ENCODE measurements at regions not wholly inside any gene's neighbourhood (a gene's known extent, or its start where the extent isn't known, plus 50 kb on each side); places are given as distances from the start of the nearest gene placed in this dataset.

GRCh38 chr1:82836213-82836972 is 1035.7 kb downstream of the ADGRL2 start:
- no peak overlapping the region for H3K9ac ChIP-seq (ENCODE audit: low read depth, low read length)
- H3K36me3 ChIP-seq (ENCODE audit: insufficient read depth, low read depth, low read length) = no peaks in the 10 kb centered on the region
- no peaks in the 10 kb centered on the region for H3K27me3 ChIP-seq (ENCODE audit: insufficient read depth, low read length)
- H3K9me3 ChIP-seq (ENCODE audit: insufficient read depth, low read depth, low read length) = no peaks in the 10 kb centered on the region
- peaks cover 11% of the 10 kb centered on the region; the same call in 1 of the 2 replicates for H3K4me1 ChIP-seq (ENCODE audit: insufficient read depth, low read length)
- no peak overlapping the region for H3K27ac ChIP-seq (ENCODE audit: low read length)
- H3K4me3 ChIP-seq (ENCODE audit: low read length) = no peak overlapping the region

DNA sequence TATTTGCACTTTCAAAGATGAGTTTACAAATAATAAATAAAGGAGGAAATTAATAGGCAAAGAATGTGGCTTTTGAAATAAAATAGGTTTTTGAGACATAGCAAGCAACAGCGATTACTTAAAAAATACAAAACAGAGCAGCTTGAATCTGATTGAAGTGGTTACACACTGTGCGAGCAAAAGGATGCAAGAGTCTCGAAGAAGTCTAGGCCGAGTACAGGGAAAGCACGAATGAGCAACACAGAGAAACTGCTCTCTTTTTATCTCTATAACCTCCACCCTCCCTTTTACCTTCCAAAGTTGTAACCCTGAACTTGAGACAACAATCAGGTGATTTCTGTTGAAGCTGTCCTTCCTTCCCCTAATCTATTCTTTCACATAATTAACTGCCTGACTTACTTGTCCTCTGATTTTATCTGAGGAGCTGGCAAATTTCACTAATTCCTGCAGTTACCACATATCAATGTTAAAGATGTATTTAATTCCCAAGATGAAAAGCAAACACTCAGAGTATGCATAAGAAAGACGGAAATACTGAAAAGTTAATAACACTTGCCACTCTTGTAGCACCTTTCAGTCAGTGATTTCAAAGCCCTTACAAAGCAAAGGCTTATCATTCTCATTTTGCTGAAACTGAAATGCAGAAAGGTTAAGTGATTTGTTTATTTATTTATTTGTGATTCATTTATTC is 1030.1 kb downstream of the ADGRL2 start:
- no peaks in the 10 kb centered on the region for H3K36me3 ChIP-seq (ENCODE audit: insufficient read depth, low read depth, low read length)
- no peaks in the 10 kb centered on the region; the same call in 1 of the 2 replicates for H3K4me1 ChIP-seq (ENCODE audit: insufficient read depth, low read length)
- no peak overlapping the region for H3K27ac ChIP-seq (ENCODE audit: low read length)
- no peak overlapping the region for H3K9ac ChIP-seq (ENCODE audit: low read depth, low read length)
- no peaks in the 10 kb centered on the region for H3K9me3 ChIP-seq (ENCODE audit: insufficient read depth, low read depth, low read length)
- no peak overlapping the region for H3K4me3 ChIP-seq (ENCODE audit: low read length)
- H3K27me3 ChIP-seq (ENCODE audit: insufficient read depth, low read length) = no peaks in the 10 kb centered on the region

- Histone ChIP-seq H3K9me3 (ENCODE audit: insufficient read depth, low read depth, low read length) (no peaks in the 10 kb centered on the region), H3K27ac (ENCODE audit: low read length) (no peak overlapping the region), H3K9ac (ENCODE audit: low read depth, low read length) (no peak overlapping the region), H3K4me1 (ENCODE audit: insufficient read depth, low read length) (no peaks in the 10 kb centered on the region; the same call in 1 of the 2 replicates), H3K4me3 (ENCODE audit: low read length) (no peak overlapping the region), H3K36me3 (ENCODE audit: insufficient read depth, low read depth, low read length) (no peaks in the 10 kb centered on the region), H3K27me3 (ENCODE audit: insufficient read depth, low read length) (no peaks in the 10 kb centered on the region)
These were observed 1028.8 kb downstream of the ADGRL2 start for GRCh38 chr1:82829527-82829926.

GRCh38 chr1:82823876-82824275 is 1023.1 kb downstream of the ADGRL2 start:
- Histone ChIP-seq H3K36me3 (ENCODE audit: insufficient read depth, low read depth, low read length) (no peaks in the 10 kb centered on the region), H3K9ac (ENCODE audit: low read depth, low read length) (no peak overlapping the region), H3K4me1 (ENCODE audit: insufficient read depth, low read length) (peaks cover 4% of the 10 kb centered on the region; the same call in 1 of the 2 replicates), H3K27me3 (ENCODE audit: insufficient read depth, low read length) (no peaks in the 10 kb centered on the region), H3K27ac (ENCODE audit: low read length) (no peak overlapping the region), H3K4me3 (ENCODE audit: low read length) (no peak overlapping the region), H3K9me3 (ENCODE audit: insufficient read depth, low read depth, low read length) (no peaks in the 10 kb centered on the region)

- Histone ChIP-seq H3K4me3 (ENCODE audit: low read length) (no peak overlapping the region), H3K36me3 (ENCODE audit: insufficient read depth, low read depth, low read length) (no peaks in the 10 kb centered on the region), H3K27ac (ENCODE audit: low read length) (no peak overlapping the region), H3K9me3 (ENCODE audit: insufficient read depth, low read depth, low read length) (no peaks in the 10 kb centered on the region), H3K27me3 (ENCODE audit: insufficient read depth, low read length) (no peaks in the 10 kb centered on the region), H3K9ac (ENCODE audit: low read depth, low read length) (no peak overlapping the region), H3K4me1 (ENCODE audit: insufficient read depth, low read length) (peaks cover 4% of the 10 kb centered on the region; the same call in 1 of the 2 replicates)
These were observed 1020.1 kb downstream of the ADGRL2 start for GRCh38 chr1:82820816-82821215.

DNA sequence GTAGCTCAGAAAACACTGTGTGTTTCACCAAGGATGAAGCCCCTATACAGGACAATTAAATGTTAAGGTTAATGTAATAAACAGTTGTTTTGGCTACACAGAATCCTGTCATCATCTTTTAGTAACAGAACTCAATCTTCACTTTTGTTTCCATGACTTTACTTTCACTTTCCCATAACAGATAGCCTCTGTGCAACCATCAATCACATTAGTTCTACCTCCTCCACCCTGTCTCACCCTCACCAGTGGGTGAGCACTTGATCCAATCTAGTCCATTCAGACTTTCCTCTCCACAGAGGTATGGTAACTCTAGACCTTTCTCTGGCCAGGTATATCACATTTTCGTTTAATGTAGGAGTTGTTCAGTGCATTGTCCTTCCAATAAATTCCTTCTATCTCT is 1018.5 kb downstream of the ADGRL2 start:
- Histone ChIP-seq H3K4me3 (ENCODE audit: low read length) (no peak overlapping the region), H3K27ac (ENCODE audit: low read length) (no peak overlapping the region), H3K9ac (ENCODE audit: low read depth, low read length) (no peak overlapping the region)

DNA sequence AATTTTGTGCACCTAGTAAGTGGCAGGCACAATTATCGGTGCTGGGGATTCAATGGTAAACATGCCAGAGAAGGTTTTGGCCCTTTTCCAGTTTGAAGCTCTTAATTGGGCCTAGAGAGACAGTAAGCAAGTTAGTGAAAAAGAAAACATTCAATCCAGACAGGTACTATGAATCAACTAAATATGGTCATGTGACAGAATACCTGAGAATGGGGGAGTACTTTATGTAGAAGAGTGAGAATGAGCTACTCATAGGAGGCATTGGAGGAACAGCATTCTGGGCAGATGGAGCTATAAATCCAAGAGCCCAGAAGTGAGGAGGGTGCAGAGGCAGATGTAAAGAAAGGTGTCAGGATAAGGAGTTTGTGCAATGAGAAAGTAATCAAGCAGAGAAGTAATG is 1017.9 kb downstream of the ADGRL2 start:
- H3K27me3 ChIP-seq (ENCODE audit: insufficient read depth, low read length) = no peaks in the 10 kb centered on the region
- H3K9ac ChIP-seq (ENCODE audit: low read depth, low read length) = no peak overlapping the region
- peaks cover 3% of the 10 kb centered on the region; the same call in 1 of the 2 replicates for H3K4me1 ChIP-seq (ENCODE audit: insufficient read depth, low read length)
- H3K27ac ChIP-seq (ENCODE audit: low read length) = no peak overlapping the region
- no peak overlapping the region for H3K4me3 ChIP-seq (ENCODE audit: low read length)
- no peaks in the 10 kb centered on the region for H3K36me3 ChIP-seq (ENCODE audit: insufficient read depth, low read depth, low read length)
- H3K9me3 ChIP-seq (ENCODE audit: insufficient read depth, low read depth, low read length) = no peaks in the 10 kb centered on the region

More for the DNA sequence above, 1018.5 kb downstream of the ADGRL2 start:
- Histone ChIP-seq H3K27me3 (ENCODE audit: insufficient read depth, low read length) (no peaks in the 10 kb centered on the region), H3K9me3 (ENCODE audit: insufficient read depth, low read depth, low read length) (no peaks in the 10 kb centered on the region), H3K4me1 (ENCODE audit: insufficient read depth, low read length) (peaks cover 3% of the 10 kb centered on the region; the same call in 1 of the 2 replicates), H3K36me3 (ENCODE audit: insufficient read depth, low read depth, low read length) (no peaks in the 10 kb centered on the region)

DNA sequence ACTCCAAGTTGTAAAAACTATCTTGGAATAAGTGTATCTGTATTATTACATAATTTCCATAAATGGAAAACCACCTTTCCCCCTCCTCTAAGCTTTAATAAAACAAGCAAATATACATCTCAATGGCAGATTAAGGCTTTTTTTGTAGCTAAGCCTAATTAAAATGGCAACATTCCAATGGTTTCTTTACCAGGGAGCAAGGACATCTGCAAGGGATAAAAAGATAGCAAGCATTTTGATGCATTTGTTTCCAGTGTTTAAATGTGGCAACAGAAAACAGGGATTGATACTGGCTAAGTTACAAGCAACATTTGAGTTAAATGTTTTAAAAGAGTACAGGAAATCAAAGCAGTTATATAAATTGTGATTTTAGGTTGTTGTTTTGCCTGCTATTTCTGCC is 1012.7 kb downstream of the ADGRL2 start:
- Histone ChIP-seq H3K9me3 (ENCODE audit: insufficient read depth, low read depth, low read length) (no peaks in the 10 kb centered on the region), H3K36me3 (ENCODE audit: insufficient read depth, low read depth, low read length) (no peaks in the 10 kb centered on the region), H3K27ac (ENCODE audit: low read length) (no peak overlapping the region), H3K4me3 (ENCODE audit: low read length) (no peak overlapping the region), H3K4me1 (ENCODE audit: insufficient read depth, low read length) (peaks cover 8% of the 10 kb centered on the region; the same call in 1 of the 2 replicates), H3K9ac (ENCODE audit: low read depth, low read length) (no peak overlapping the region; the same call in 1 of the 2 replicates), H3K27me3 (ENCODE audit: insufficient read depth, low read length) (no peaks in the 10 kb centered on the region)

DNA sequence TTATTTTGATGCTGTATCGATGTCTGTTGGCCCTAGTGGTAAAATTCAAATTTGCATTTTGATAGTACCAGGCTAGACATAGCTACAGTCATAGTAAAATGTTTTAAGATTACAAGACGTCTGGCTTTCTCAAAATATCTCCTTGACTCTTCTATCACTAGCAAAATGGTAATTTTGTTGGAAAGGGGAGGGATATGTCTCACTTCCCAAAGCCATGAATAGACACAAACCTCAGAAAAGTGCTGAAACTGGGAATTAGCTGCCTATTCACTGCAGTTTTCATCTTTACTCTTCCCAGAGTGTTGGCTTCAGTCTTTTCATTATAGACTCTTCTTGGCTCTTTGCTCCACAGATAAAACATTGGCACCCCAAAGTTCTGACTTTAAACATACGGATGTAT is 1009.9 kb downstream of the ADGRL2 start:
- no peaks in the 10 kb centered on the region for H3K36me3 ChIP-seq (ENCODE audit: insufficient read depth, low read depth, low read length)
- H3K4me1 ChIP-seq (ENCODE audit: insufficient read depth, low read length) = peaks cover 14% of the 10 kb centered on the region; the same call in 1 of the 2 replicates
- H3K9me3 ChIP-seq (ENCODE audit: insufficient read depth, low read depth, low read length) = no peaks in the 10 kb centered on the region
- H3K27me3 ChIP-seq (ENCODE audit: insufficient read depth, low read length) = no peaks in the 10 kb centered on the region
- no peak overlapping the region for H3K27ac ChIP-seq (ENCODE audit: low read length)
- no peak overlapping the region for H3K4me3 ChIP-seq (ENCODE audit: low read length)
- no peak overlapping the region for H3K9ac ChIP-seq (ENCODE audit: low read depth, low read length)

- H3K9ac ChIP-seq (ENCODE audit: low read depth, low read length) = no peak overlapping the region
- H3K36me3 ChIP-seq (ENCODE audit: insufficient read depth, low read depth, low read length) = no peaks in the 10 kb centered on the region
- no peak overlapping the region for H3K27ac ChIP-seq (ENCODE audit: low read length)
- H3K4me1 ChIP-seq (ENCODE audit: insufficient read depth, low read length) = peaks cover 6% of the 10 kb centered on the region; the same call in 1 of the 2 replicates
- H3K9me3 ChIP-seq (ENCODE audit: insufficient read depth, low read depth, low read length) = no peaks in the 10 kb centered on the region
- no peak overlapping the region for H3K4me3 ChIP-seq (ENCODE audit: low read length)
- H3K27me3 ChIP-seq (ENCODE audit: insufficient read depth, low read length) = no peaks in the 10 kb centered on the region
These were observed 1006.8 kb downstream of the ADGRL2 start for GRCh38 chr1:82807563-82807962.

- no peaks in the 10 kb centered on the region for H3K9me3 ChIP-seq (ENCODE audit: insufficient read depth, low read depth, low read length)
- H3K4me1 ChIP-seq (ENCODE audit: insufficient read depth, low read length) = peaks cover 6% of the 10 kb centered on the region; the same call in 1 of the 2 replicates
- no peak overlapping the region for H3K4me3 ChIP-seq (ENCODE audit: low read length)
- H3K36me3 ChIP-seq (ENCODE audit: insufficient read depth, low read depth, low read length) = no peaks in the 10 kb centered on the region
- H3K27me3 ChIP-seq (ENCODE audit: insufficient read depth, low read length) = no peaks in the 10 kb centered on the region
- H3K9ac ChIP-seq (ENCODE audit: low read depth, low read length) = peak overlapping the region; percentile 21; the same call in 1 of the 2 replicates
- no peak overlapping the region for H3K27ac ChIP-seq (ENCODE audit: low read length)
These were observed 1005.4 kb downstream of the ADGRL2 start for GRCh38 chr1:82806133-82806532.

GRCh38 chr1:82801176-82801575 is 1000.4 kb downstream of the ADGRL2 start:
- no peak overlapping the region for H3K9ac ChIP-seq (ENCODE audit: low read depth, low read length)
- H3K27me3 ChIP-seq (ENCODE audit: insufficient read depth, low read length) = no peaks in the 10 kb centered on the region
- H3K9me3 ChIP-seq (ENCODE audit: insufficient read depth, low read depth, low read length) = no peaks in the 10 kb centered on the region
- H3K4me1 ChIP-seq (ENCODE audit: insufficient read depth, low read length) = peaks cover 4% of the 10 kb centered on the region; the same call in 1 of the 2 replicates
- H3K27ac ChIP-seq (ENCODE audit: low read length) = no peak overlapping the region
- H3K36me3 ChIP-seq (ENCODE audit: insufficient read depth, low read depth, low read length) = no peaks in the 10 kb centered on the region
- no peak overlapping the region for H3K4me3 ChIP-seq (ENCODE audit: low read length)
